Thyroid gland (tissue), 4 donors: ENCODE measurements at regions not wholly inside any gene's neighbourhood (a gene's known extent, or its start where the extent isn't known, plus 50 kb on each side); places are given as distances from the start of the nearest gene placed in this dataset.
"Not testable (repeated sequence)": the region's sequence is repeated elsewhere in the genome, so short reads cannot be mapped to it uniquely, and the experiment has no call there.

Experiments
- DNase-seq, 2 donors: peaks; one replicate each; pipeline ENCODE4 v3.0.0-alpha.2; 2019
- H3K27ac ChIP-seq, 3 donors: fragments of 200-600 bp; sonication (generic); 1 replicate in 2 of 3; 2 replicates in 1 of 3; pipeline ENCODE4 v1.5.1; 2016 to 2019; ENCODE audit warnings: mild to moderate bottlenecking in 1 of 3, moderate library complexity in 1 of 3
- H3K27me3 ChIP-seq: fragments of 200-600 bp; sonication (generic); one replicate; pipeline ENCODE4 v1.5.1; 2019
- H3K36me3 ChIP-seq, 2 donors: fragments of 200-600 bp; sonication (generic); one replicate each; pipeline ENCODE4 v1.5.1; 2016 to 2019
- H3K4me1 ChIP-seq, 2 donors: fragments of 200-600 bp; sonication (generic); one replicate each; pipeline ENCODE4 v1.5.1; 2017 to 2019
- H3K4me3 ChIP-seq, 3 donors: fragments of 200-600 bp; sonication (generic); replicated peaks in 1 of 3; 1 replicate in 2 of 3; 2 replicates in 1 of 3; pipeline ENCODE4 v1.5.1; 2016; ENCODE audit warnings: mild to moderate bottlenecking in 1 of 3
- H3K9me3 ChIP-seq: fragments of 200-600 bp; sonication (generic); one replicate; pipeline ENCODE4 v1.5.1; 2017
- CTCF ChIP-seq, 6 experiments: fragments of 200-600 bp in 3 of 6; fragments of 450-650 bp in 3 of 6; sonication (generic) in 3 of 6; IDR thresholded peaks; one replicate each; pipeline ENCODE4 v1.5.1; 2016 to 2019; ENCODE audit warnings: antibody characterized with exemption in 6 of 6, mild to moderate bottlenecking in 2 of 6, inconsistent platforms in 1 of 6, moderate library complexity in 1 of 6
- POLR2A ChIP-seq, 2 donors: fragments of 450-650 bp; IDR thresholded peaks; one replicate each; pipeline ENCODE4 v1.6.1; 2017; ENCODE audit warnings: antibody characterized with exemption in 2 of 2, mild to moderate bottlenecking in 2 of 2, moderate library complexity in 1 of 2
- WGBS, 2 donors: methylation state at CpG; one replicate each; pipeline ENCODE4 v1.1.5; 2017; 5-methylcytosine and 5-hydroxymethylcytosine counted together
- intact Hi-C: fragments of 100-400 bp; cut with DNase I; formaldehyde crosslinking; loops from one replicate; pipeline ENCODE4 v1.15.1; 2023

GRCh38 chr12:114547636-114548035 lies 136.3 kb downstream of the TBX3 start:
- H3K27ac ChIP-seq, result no peak overlapping the region
- no peak overlapping the region for H3K4me3 ChIP-seq
- 88 to 92% methylated on average over 1 of the region's 1 CpG for WGBS, 2 donors
- intact Hi-C loops, result no loop called here
- TF ChIP-seq POLR2A (IDR thresholded peaks at IDR 0.05), result no peak
- no peak for TF ChIP-seq CTCF (IDR thresholded peaks at IDR 0.05)
- no peaks in the 10 kb centered on the region for H3K36me3 ChIP-seq
- no peaks in the 10 kb centered on the region for H3K4me1 ChIP-seq
- no peak for DNase-seq
- no peaks in the 10 kb centered on the region for H3K27me3 ChIP-seq
- no peaks in the 10 kb centered on the region for H3K9me3 ChIP-seq

GRCh38 chr12:114530417-114530816 lies 124.5 kb upstream of the TBX5 start:
- TF ChIP-seq CTCF (IDR thresholded peaks at IDR 0.05) (no peak), POLR2A (IDR thresholded peaks at IDR 0.05) (no peak)
- intact Hi-C loops, result no loop called here
- DNase-seq, result no peak
- Histone ChIP-seq H3K36me3 (no peaks in the 10 kb centered on the region), H3K4me3 (no peak overlapping the region), H3K4me1 (no peaks in the 10 kb centered on the region), H3K9me3 (no peaks in the 10 kb centered on the region), H3K27ac (no peak overlapping the region), H3K27me3 (no peaks in the 10 kb centered on the region)
- 81% methylated on average over 7 of the region's 7 CpGs for WGBS, 2 donors

- no peaks in the 10 kb centered on the region for H3K27me3 ChIP-seq
- H3K9me3 ChIP-seq, result no peaks in the 10 kb centered on the region
- DNase-seq, result no peak
- 81 to 82% methylated on average over 2 of the region's 2 CpGs for WGBS, 2 donors
- no peak overlapping the region for H3K4me3 ChIP-seq
- no peaks in the 10 kb centered on the region for H3K36me3 ChIP-seq
- intact Hi-C loops, result no loop called here
- no peak for TF ChIP-seq CTCF (IDR thresholded peaks at IDR 0.05)
- TF ChIP-seq POLR2A (IDR thresholded peaks at IDR 0.05), result no peak
- H3K27ac ChIP-seq, result no peak overlapping the region
- H3K4me1 ChIP-seq, result no peaks in the 10 kb centered on the region
These were observed 124.0 kb upstream of the TBX5 start for GRCh38 chr12:114529966-114530365.

GRCh38 chr12:114528766-114529165 lies 122.8 kb upstream of the TBX5 start:
- Histone ChIP-seq H3K36me3 (no peaks in the 10 kb centered on the region), H3K27ac (no peak overlapping the region), H3K27me3 (no peaks in the 10 kb centered on the region), H3K9me3 (no peaks in the 10 kb centered on the region), H3K4me3 (no peak overlapping the region), H3K4me1 (no peaks in the 10 kb centered on the region)
- intact Hi-C loops, result no loop called here
- WGBS, 2 donors, result 58 to 70% methylated on average over 3 of the region's 3 CpGs
- no peak for TF ChIP-seq CTCF (IDR thresholded peaks at IDR 0.05)
- no peak for TF ChIP-seq POLR2A (IDR thresholded peaks at IDR 0.05)
- no peak for DNase-seq

- H3K9me3 ChIP-seq, DNase-seq, H3K4me1 ChIP-seq, H3K36me3 ChIP-seq, H3K4me3 ChIP-seq, H3K27me3 ChIP-seq, H3K27ac ChIP-seq, intact Hi-C loops: not testable (repeated sequence)
- WGBS, 2 donors, result 74 to 92% methylated on average over 2 of the region's 2 CpGs
These were observed 115.2 kb upstream of the TBX5 start for GRCh38 chr12:114521160-114521559.

- intact Hi-C loops, result no loop called here
- Histone ChIP-seq H3K27ac (no peak overlapping the region), H3K9me3 (no peaks in the 10 kb centered on the region), H3K36me3 (no peaks in the 10 kb centered on the region), H3K27me3 (no peaks in the 10 kb centered on the region), H3K4me3 (no peak overlapping the region), H3K4me1 (no peaks in the 10 kb centered on the region)
- DNase-seq, result no peak
- TF ChIP-seq CTCF (IDR thresholded peaks at IDR 0.05), result no peak
- TF ChIP-seq POLR2A (IDR thresholded peaks at IDR 0.05), result no peak
- 75 to 79% methylated on average over 3 of the region's 3 CpGs for WGBS, 2 donors
These were observed 106.4 kb upstream of the TBX5 start for GRCh38 chr12:114512351-114512750.
